ENCODE measurements at regions not wholly inside any gene's neighbourhood (a gene's known extent, or its start where the extent isn't known, plus 50 kb on each side); places are given as distances from the start of the nearest gene placed in this dataset.
"Not testable (repeated sequence)": the region's sequence is repeated elsewhere in the genome, so short reads cannot be mapped to it uniquely, and the experiment has no call there.

DNA sequence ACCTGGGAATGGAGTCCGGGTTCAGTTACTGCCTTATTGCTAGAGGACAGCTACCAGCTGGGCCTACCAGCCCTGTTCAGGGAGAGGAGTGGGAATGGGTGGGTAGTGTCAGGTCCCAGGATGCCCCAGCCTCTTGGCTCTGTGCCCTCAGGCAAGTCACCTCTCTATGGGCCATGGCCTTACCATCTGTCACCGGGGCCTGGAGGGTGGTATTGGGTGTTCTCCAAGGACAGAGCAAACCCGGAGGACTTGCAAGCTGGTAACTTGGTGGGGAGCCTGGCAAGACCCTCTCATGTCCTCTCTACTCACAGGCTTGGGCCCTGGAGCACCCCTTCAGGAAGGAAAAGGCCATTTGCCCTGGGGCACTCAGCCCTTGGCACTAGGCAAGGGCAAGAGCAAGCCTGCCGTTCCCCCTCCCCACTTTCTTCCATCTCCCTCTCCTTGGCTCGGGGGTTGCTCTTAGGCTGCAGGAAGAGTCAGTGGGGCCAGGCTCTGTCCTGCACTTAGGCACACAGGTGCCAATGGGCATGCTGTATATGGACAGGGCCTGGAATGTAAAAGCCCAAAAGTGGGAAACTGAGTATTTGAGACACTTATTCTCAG lies 170.0 kb upstream of the ZNF267 start:
- no peak for DNase-seq

DNA sequence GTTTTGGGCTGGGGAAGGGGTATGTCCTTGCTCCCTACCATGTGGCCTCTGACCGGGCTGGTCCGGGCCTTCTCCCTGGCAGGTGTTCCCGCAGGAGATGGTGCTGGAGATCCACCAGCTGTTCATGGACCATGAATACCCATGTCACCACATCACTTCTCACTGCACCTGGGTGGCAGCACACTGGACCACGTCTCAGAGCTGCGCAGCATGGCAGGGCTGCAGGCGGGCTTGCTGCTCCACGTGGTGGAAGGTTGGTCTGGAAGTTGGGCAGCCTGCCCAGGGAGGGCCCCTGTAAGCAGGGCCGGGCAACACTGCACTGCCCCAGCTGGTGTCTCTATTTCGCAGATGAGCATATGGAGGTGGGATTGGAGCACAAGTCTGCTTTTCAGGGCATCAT lies 169.5 kb upstream of the ZNF267 start:
- DNase-seq, result no peak

DNA sequence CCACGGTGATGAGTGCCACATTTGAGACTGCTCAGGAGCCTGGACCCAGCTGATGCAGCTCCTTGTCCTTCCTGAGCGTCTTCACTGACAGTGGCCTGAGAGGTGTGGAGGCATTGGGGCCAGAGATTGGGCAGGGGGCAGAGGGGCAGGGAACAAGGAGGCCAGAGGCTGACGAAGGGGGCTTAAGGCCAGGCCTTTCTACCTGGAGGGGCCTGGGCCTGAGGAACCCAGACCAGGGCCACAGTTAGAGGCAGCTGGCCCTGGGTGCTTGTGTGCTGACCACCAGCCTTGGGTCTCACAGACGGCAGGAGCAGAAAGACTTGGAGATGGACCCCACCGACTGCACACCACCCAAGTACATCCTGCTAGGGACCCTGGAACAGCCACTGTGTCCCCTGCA lies 168.2 kb upstream of the ZNF267 start:
- no peak for DNase-seq

DNA sequence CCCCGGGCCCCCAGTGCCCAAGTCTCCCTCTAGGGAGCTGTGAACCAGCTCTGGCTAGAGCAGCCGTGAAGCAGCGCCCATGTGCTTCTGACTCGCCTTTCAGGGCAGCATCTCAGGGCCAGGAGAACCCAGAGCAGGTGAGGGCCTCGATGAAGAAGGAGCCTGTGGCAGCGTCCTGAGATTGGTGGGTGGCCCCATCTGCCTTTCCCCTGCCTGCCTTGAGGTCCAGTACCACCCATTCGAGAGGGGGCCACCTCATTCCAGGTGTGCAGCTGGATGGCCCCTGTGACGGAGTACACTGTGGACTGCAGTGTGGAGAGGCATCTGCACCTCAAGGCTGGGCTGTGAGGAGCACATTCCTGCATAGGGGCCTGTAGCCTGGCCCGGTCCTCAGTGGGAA lies 167.3 kb upstream of the ZNF267 start:
- no peak for DNase-seq

DNA sequence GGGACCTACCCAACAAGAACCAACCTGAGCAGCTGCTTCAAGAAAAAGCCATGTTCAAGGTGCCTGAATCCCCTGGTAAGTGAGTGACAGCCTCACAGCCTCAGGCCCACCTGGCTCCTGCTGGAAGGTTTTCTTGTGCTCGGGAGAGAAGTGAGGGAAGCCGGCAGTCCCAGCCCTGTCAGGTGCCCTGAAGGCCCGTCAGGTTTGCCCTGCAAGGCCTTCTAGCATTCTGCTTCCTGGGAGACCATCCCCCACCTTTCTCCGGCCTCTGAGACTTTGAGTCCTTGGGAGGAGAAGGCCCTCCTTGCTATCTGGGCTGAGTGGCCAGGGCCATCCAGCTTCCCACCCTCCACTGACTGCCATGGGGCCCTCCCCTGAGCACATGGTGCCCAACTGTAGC lies 166.7 kb upstream of the ZNF267 start:
- no peak for DNase-seq

DNA sequence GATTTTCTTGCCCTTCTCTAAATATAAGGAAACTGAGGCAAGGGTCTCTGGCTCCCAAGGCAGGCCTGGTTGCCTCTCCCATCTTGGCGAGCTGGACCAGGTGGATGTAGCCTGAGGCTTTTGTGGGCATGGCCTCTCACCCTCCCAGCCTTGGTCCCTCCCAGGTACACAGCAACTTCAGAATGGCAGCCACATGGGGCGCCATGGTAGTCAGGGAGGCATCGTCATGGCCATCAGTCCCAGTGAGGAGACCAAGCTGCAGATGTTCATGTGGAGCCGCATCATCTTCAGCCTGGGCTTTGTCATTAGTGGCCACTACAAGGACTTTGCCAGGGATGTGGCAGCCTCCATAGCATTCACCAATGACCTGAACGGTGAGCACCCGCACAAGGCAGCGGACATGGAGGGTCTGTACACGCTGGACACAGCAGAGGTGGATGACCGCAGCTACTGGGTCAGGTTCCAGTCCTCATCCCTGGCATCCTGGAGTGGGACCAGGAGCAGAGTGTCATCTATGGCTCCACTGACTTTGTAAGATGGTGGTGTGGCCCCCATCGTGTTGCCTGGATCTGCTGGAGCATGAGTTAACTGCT lies 165.8 kb upstream of the ZNF267 start:
- DNase-seq, result no peak

DNA sequence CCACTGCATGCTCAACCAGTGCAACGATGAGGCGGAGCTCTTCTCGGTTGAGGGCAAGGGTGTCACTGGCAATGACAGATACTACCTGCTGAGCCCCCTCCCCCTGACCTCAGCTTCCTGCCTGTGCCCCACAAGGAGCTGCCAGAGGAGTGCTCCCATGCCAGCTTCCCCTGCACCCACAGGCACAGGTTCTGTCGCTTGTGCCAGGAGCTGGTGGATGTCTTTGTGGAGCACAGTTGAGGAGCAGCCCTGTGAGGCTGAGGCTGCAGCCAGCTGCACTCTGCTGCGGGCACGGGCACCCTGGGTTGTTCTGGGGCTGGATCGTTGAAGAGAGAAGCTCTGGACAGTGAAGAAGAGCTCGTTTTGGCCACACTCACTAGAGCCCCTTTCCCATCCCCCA lies 165.3 kb upstream of the ZNF267 start:
- no peak for DNase-seq

DNA sequence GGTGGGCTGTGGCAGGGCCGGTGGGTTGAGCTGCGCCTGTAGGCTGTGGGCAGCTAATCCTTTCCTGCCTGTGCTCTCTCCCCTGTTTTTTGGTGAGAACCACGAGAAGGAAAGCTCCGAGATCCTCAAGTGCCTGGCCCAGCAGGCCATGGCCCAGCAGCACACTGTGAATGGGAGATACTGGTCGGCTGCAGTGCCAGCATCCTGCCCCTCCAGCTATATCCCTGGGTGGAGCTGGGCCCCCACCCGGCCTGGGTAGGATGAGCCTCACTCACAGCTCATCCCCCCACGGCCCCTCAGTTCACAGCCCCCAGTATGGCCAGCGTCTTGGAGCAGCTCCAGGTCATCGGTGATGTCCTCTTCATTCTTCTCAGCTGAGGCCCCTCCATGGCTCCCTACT lies 164.4 kb upstream of the ZNF267 start:
- DNase-seq, result no peak

DNA sequence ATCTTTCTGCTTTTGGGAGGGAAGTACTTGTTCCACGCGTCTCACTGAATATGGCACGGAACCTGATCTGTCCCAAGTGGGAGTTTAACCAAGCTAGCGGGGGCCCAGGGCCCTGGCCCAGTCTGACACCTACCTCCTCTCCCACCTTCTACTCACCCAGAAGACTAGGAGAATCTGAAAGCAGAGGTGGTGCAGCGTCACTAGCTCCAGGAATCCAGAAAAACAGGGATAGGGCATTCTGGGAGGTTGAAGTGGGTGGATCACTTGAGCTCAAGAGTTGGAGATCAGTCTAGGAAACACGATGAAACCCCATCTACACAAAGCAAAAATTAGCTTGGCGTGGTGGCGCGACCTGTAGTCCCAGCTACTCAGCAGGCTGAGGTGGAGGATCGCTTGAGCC lies 163.5 kb upstream of the ZNF267 start:
- no peak for DNase-seq

DNA sequence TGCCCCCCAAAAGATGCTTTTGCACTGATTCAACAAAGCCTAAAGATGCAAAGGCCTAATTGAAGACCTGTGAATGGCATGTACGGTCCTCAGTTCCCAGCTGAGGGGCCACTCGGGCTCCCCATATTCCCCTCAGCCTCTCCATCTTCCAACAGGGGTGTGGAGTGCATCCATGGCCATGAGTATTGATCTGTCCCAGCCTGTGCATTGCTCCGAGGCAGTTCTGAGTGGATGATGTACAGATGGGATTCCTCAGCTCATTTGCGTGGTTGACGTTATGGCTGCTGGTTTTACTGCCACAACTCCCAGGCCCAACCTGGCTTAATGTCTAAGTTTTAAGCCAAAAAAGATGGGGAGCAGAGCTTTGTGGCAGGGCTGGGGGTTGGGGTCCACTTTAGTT lies 162.7 kb upstream of the ZNF267 start:
- DNase-seq, result no peak

DNA sequence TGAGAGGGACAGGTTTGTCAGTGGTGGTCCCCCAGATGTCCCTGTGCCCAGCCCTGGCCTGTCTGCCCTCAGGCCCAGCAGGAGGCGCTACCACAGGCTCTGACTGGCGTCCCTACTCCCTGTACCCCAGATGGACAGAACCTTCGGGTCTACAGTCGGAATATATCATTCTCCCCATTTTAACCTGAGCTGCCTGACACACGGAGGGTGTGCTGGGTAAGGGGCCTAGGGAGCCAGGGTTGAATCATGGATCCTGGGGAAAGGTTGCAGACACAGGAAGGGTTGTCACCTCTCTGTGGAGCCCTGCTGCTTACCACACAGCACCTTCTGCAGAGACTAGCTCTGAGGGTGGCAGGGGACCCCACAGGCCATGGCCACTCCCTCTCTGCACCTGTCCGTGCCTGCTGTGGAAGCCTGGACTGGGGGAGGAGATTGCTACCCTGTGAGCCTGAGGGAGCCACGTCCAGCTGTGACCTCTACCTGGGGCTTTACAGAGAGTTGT lies 162.2 kb upstream of the ZNF267 start:
- DNase-seq, result no peak

DNA sequence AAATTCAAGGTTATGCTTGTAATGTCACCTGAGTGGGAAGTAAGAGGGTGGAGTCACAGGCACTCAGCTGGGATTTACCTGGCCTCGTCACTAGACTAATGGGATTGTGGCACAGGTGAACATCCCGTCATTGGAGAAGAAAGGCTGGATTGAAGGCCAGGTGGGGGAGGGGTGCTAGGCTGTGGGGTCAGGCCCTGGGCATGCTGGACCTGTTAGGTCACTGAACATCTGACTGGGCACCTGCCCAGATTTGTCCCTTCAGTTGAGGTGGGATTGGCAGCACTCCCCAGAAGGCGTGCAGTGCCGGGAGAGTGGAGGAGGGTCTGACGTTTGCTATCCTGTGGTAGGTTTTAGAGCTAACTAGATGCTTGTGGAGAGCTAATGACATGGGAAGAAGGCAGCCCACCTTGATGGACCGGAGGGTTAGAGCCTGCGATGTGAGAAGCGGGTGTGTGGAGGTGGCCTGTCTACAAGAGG lies 161.5 kb upstream of the ZNF267 start:
- DNase-seq, result no peak

DNA sequence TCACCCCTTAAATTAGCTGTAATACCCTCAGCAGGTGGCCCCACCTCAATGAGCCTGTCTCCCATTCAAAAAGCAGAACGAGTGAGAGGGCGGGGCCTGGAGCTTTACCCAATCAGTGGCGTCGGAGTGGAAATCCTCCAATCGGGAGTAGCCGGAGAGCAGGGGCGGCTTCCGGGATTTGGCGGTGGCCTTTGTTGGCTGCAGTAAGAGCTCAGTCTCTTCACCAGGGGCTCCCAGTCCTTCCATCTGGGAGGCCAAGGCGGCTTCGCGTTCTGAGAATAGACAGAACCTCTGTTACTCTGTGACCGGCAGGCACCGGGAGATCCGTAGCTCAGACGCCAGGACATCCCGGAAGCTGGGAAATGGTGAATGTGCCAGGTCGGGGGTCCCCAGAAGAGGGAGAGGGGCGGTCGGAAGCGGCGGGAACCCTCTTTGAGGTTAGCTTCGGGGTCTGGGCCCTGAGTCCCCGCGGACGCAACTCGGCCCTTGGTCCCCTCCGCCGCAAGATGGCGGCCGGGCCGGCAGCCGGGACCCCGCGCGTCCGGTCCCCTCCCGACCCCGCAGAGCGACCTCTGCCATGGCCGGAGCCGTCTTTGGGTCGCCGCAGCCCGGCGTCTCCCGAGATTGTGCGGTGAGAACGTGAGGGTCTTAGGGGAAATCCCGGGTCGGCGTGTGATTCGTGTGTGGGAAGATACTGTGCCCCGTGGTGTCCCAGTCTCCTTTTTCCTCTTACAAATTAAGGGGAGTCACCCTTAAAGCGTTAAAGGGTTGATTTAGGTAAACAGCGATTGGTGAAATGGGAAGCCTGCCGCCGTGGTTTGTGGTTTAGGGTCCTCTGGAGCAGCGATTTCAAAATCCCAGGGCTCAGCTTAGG lies 160.3 kb upstream of the ZNF267 start:
- peak; percentile 90 for DNase-seq

DNA sequence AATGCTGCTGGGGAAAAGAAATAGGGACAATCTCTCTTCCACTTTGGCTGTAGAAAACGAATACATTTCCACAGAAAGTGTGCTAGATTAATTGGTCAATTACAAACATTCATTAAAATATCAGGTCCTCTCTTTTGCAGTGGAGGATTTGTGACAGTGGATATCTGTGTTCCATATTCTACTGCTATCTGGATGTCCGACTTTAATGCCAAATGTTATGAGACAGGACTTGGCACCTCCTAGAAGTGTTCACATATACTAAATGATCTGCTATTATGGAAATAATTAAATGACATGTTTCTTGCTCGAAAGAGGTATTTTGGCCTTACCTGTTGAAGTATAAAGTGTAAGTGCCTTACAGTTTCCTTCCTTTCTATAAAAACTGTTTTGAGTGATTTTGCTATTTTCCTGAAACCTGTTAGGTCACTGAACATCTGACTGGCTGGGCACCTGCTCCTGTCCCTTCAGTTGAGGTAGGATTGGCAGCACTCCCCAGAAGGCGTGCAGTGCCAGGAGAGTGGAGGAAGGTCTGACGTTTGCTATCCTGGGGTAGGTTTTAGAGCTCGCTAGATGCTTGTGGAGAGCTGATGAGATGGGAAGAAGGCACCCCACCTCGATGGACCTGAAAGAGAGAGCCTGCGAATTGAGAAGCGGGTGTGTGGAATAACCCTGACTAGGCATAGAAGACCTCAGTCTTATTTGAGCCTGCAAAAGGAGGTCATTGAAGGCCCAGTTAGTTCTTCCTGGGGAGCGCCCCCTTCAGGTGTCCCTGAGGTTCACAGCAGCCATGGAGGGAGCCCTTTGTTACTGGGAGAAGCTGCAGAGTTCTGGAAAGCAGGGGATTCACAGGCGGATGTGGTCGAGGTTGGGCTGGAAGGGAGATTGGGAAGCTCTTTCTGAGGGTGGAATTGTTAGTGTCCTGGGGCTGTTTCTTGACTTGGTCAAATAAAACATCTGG lies 159.4 kb upstream of the ZNF267 start:
- no peak for DNase-seq

DNA sequence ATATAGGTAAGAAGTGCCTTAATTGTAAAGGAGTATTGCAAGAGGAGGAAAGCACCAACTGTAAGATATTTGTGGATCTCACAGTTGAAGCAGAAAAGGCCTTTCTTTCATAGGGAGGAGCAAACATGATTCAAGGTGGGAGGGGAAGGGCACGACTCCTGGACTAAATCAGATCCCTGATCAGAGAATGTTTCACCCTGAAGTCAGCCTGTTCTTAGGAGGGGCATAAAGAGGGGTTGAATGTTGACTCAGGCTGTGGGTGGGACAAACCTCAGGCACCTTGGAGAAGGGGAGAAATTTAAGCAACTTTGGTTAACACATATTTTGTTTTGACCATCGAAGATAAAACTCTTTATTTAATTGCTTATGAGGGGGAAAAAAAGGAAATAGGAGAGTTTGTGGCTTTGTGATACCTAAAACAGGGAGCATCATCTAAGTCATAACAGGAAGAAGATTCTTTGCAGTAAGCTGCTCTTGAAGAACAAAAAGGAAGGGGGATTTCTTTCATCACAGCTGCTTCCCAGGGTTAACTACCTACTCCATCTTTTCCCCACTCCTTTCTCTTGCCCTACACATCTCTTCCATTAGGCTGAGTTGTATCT lies 158.6 kb upstream of the ZNF267 start:
- no peak for DNase-seq

DNA sequence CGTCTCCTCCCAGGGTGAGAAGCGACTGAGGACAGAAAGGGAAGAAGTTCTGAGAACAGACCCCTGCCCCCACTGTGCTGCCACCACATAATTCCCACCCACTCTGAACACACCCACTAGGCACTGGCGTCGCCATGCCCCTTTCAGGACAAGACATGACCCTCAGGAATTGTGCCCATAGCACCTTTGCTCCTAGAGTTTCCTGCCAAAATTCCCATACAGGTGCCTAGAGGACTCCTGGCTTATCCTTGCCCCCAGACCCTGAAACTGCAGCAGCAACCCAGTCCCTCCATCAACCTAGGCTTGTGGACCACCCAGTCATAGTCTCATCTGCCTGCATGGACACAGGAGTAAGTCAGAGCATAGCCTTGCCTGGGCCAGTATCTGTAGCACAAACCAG lies 157.7 kb upstream of the ZNF267 start:
- no peak for DNase-seq

DNA sequence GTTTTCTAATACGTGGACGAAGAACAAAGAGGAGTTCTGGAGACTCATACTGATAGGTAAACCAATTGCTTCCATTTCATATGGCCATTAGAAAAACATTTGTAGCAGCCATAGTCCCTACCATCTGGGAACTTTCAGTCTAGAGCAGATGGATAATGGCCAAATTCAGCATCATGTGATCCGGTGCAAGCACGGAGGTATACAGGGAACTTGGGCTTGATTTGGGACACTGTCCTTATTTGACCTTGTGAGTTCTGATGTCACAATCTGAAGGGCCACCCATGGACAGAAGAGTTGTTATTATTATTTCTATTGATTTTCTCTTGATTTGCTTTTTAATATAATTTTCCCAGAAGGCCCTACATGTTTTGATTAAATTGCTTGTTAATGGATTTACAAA lies 154.6 kb upstream of the ZNF267 start:
- no peak for DNase-seq

DNA sequence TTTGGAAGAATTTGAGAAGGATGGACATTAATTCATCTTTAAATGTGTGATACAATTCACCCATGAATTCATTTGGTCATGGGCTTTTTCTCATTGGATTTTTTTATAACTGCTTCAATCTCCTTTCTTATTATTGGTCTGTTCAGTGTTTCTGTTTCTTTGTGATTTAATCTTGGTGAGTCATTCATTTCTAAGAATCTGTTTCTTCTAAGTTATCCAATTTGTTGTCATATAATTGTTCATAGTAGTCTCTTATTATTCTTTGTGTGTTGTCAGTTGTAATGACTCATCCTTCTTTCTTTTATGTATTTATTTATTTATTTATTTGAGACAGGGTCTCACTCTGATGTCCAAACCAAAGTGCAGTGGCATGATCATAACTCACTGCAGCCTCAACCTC lies 146.1 kb upstream of the ZNF267 start:
- DNase-seq, result no peak

DNA sequence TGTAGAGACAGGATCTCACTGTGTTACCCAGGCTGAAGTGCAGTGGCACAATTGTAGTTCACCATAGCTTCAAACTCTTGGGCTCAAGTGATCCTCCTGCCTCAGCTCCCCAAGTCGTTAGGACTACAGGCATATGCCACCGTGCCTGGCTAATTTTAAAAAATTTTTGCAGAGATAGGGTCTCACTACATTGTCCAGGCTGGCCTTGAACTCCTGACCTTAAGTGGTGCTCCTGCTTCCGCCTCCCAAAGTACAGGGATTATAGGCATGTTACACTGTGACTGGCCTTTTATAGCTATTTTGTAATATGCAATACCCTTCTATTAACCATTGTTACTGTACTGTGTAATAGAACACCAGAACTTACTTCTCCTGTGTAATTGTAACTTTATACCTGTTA lies 139.3 kb upstream of the ZNF267 start:
- DNase-seq, result no peak

DNA sequence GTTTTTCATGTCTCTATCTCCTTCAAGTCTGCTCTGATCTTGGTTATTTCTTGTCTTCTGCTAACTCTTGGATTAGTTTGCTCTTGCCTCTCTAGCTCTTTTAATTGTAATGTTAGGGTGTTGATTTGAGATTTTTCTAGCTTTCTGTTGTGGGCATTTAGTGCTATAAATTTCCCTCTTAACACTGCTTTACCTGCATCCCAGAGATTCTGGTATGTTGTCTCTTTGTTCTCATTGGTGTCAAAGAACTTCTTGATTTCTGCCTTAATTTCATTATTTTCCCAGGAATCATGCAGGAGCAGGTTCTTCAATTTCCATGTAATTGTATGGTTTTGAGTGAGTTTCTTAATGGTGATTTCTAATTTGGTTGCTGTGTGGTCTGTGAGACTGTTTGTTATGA lies 128.5 kb upstream of the ZNF267 start:
- DNase-seq, result not testable (repeated sequence)

DNA sequence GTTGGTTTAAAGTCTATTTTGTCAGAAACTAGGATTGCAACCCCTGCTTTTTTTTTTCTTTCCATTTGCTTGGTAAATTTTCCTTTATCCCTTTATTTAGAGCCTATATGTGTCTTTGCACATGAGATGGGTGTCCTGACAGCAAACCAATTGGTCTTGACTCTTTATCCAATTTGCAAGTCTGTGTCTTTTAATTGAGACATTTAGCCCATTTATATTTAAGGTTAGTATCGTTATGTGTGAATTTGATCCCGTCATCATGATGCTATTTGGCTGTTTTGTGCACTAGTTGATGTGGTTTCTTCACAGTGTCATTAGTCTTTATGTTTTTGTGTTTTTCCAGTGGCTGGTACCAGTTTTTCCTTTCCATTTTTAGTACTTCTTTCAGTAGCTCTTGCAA lies 127.7 kb upstream of the ZNF267 start:
- DNase-seq, result no peak

DNA sequence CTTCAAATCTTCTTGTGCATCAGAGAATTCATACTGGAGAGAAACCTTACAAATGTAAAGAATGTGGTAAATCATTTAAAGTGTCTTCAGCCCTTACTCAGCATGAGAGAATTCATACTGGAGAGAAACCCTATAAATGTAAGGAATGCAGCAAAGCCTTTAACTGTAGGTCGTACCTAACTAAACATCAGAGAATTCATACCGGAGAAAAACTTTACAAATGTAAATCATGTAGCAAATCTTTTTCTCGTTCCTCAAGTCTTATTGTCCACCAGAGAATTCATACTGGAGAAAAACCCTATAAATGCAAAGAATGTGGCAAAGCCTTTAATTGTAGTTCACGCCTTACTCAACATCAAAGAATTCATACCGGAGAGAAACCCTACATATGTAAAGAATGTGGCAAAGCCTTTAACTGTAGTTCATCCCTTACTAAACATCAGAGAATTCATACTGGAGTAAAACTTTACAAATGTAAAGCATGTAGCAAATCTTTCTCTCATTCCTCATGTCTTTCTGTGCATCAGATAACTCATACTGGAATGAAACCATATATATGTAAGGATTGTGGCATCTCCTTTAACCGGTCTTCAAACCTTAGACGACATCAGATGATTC lies 118.5 kb upstream of the ZNF267 start:
- DNase-seq, result no peak
